GM12878 (cell line): ENCODE measurements at regions not wholly inside any gene's neighbourhood (a gene's known extent, or its start where the extent isn't known, plus 50 kb on each side); places are given as distances from the start of the nearest gene placed in this dataset.

Experiments used
- ATAC-seq: fragments of 200-7000 bp; cut with Tn5 transposase; 3 replicates; pipeline ENCODE4 v1.9.1; 2020; ENCODE audit warnings: mild to moderate bottlenecking, moderate library complexity
- BruUV-seq: library from RNA; stranded (reverse); fragments of 400-500 nt; replicated peaks from 2 replicates; lab custom pipeline; 2021; lab: Mats Ljungman, UMichigan
- CTCF ChIA-PET: fragments of 300-600 bp; sonication (Branson Sonifier 250); formaldehyde crosslinking; extraction: SDS; loops from one replicate; lab custom pipeline; 2021; ENCODE audit warnings: inconsistent platforms; lab: Yijun Ruan, JAX
- POLR2A ChIA-PET: fragments of 350-600 bp; formaldehyde crosslinking; extraction: SDS; loops from one replicate; lab custom pipeline; 2021; ENCODE audit warnings: inconsistent platforms; lab: Charles Lee
- RAD21 ChIA-PET: fragments of 300-600 bp; sonication (Branson Sonifier 250); formaldehyde crosslinking; loops from one replicate; lab custom pipeline; 2023; ENCODE audit warnings: antibody characterized with exemption; ENCODE audit not compliant: unreplicated experiment; lab: Charles Lee
- SMC1A ChIA-PET: fragments of 300-600 bp; sonication (Branson Sonifier 250); formaldehyde crosslinking; loops from one replicate; lab custom pipeline; 2023; ENCODE audit not compliant: unreplicated experiment, uncharacterized antibody; lab: Charles Lee
- DNase-seq: peaks from one replicate; pipeline ENCODE4 v3.0.0-alpha.2; 2011; ENCODE audit warnings: low read depth, low spot score
- FAIRE-seq: peaks from 3 replicates; lab custom pipeline; 2011; peaks lifted over from hg19 to GRCh38; lab: Jason Lieb, UNC
- H2AFZ ChIP-seq: 2 replicates; pipeline ENCODE4 v1.6.0; 2011; ENCODE audit warnings: low read depth, low read length, control low read depth; ENCODE audit not compliant: control insufficient read depth
- H3K27ac ChIP-seq: 2 replicates; pipeline ENCODE4 v1.5.1; 2011; ENCODE audit warnings: control low read depth; ENCODE audit not compliant: control insufficient read depth, insufficient read depth
- H3K27me3 ChIP-seq, 2 experiments: replicated peaks in 1 of 2; 2 replicates each; pipeline versions ENCODE4 v1.6.0 to v1.6.1; 2011; ENCODE audit warnings: low read length in 1 of 2; ENCODE audit not compliant: control insufficient read depth in 2 of 2, insufficient read depth in 2 of 2
- H3K36me3 ChIP-seq, 2 experiments: 2 replicates each; pipeline ENCODE4 v1.5.1; 2011; ENCODE audit warnings: low read length in 1 of 2; ENCODE audit not compliant: control insufficient read depth in 2 of 2, insufficient read depth in 2 of 2
- H3K4me1 ChIP-seq: 2 replicates; pipeline ENCODE4 v1.6.1; 2011; ENCODE audit warnings: mild to moderate bottlenecking, low read length, moderate library complexity, mixed read lengths; ENCODE audit not compliant: control insufficient read depth, insufficient read depth
- H3K4me2 ChIP-seq: 2 replicates; pipeline ENCODE4 v1.6.0; 2011; ENCODE audit warnings: control low read depth; ENCODE audit not compliant: control insufficient read depth, insufficient read depth
- H3K4me3 ChIP-seq: fragments of 200-600 bp; sonication (generic); 2 replicates; pipeline ENCODE4 v1.5.1; 2016
- H3K79me2 ChIP-seq: 2 replicates; pipeline ENCODE4 v1.6.0; 2011; ENCODE audit warnings: low read length; ENCODE audit not compliant: control insufficient read depth, insufficient read depth
- H3K9ac ChIP-seq: 2 replicates; pipeline ENCODE4 v1.8.0; 2011; ENCODE audit warnings: low read length, control low read depth, mixed read lengths; ENCODE audit not compliant: control insufficient read depth, insufficient read depth
- H3K9me3 ChIP-seq: replicated peaks from 3 replicates; pipeline ENCODE4 v1.5.1; 2011; ENCODE audit warnings: mild to moderate bottlenecking, low read length; ENCODE audit not compliant: control insufficient read depth, insufficient read depth
- H4K20me1 ChIP-seq: 2 replicates; pipeline ENCODE4 v1.6.0; 2011; ENCODE audit not compliant: control insufficient read depth, insufficient read depth
- BACH1 ChIP-seq: fragments of 450-650 bp; IDR thresholded peaks from 2 replicates; pipeline ENCODE4 v1.6.1; 2017; ENCODE audit warnings: mild to moderate bottlenecking, borderline replicate concordance
- BCL11A ChIP-seq: IDR thresholded peaks from 2 replicates; pipeline ENCODE4 v1.6.1; 2011; ENCODE audit warnings: low read depth, low read length
- CREB1 ChIP-seq: IDR thresholded peaks from 2 replicates; pipeline ENCODE4 v1.6.1; 2012; ENCODE audit warnings: low read depth, mild to moderate bottlenecking, inconsistent platforms
- ETV6 ChIP-seq, 2 experiments: fragments of 450-650 bp in 1 of 2; IDR thresholded peaks in 1 of 2; conservative IDR thresholded peaks in 1 of 2; 2 replicates each; pipeline ENCODE4 v1.6.1; 2014; ENCODE audit warnings: antibody characterized with exemption in 1 of 2, borderline replicate concordance in 1 of 2, low read depth in 1 of 2, mild to moderate bottlenecking in 1 of 2, moderate library complexity in 1 of 2
- IKZF2 ChIP-seq, 2 experiments: fragments of 450-650 bp; IDR thresholded peaks; 2 replicates each; pipeline ENCODE4 v1.6.1; 2017; ENCODE audit warnings: mild to moderate bottlenecking in 2 of 2, moderate library complexity in 2 of 2
- KLF5 ChIP-seq: fragments of 450-650 bp; IDR thresholded peaks from 2 replicates; pipeline ENCODE4 v1.6.1; 2014; ENCODE audit warnings: mild to moderate bottlenecking; ENCODE audit not compliant: partially characterized antibody
- LARP7 ChIP-seq: fragments of 450-650 bp; IDR thresholded peaks from 2 replicates; pipeline ENCODE4 v1.6.1; 2017; ENCODE audit warnings: mild to moderate bottlenecking
- POLR2AphosphoS2 ChIP-seq: IDR thresholded peaks from 2 replicates; pipeline ENCODE4 v1.6.1; 2011; ENCODE audit warnings: low read depth, mild to moderate bottlenecking, low read length, improper control_type of control experiment, moderate library complexity
- RCOR1 ChIP-seq: conservative IDR thresholded peaks from 2 replicates; pipeline ENCODE4 v1.6.1; 2012; ENCODE audit warnings: low read depth, low read length, improper control_type of control experiment
- REST ChIP-seq: IDR thresholded peaks from 2 replicates; pipeline ENCODE4 v1.6.1; 2012; ENCODE audit warnings: mild to moderate bottlenecking, low read depth, low read length
- SMARCA5 ChIP-seq: fragments of 450-650 bp; IDR thresholded peaks from 2 replicates; pipeline ENCODE4 v1.6.1; 2017; ENCODE audit warnings: mild to moderate bottlenecking
- SMC3 ChIP-seq: IDR thresholded peaks from 2 replicates; pipeline ENCODE4 v1.6.1; 2011; ENCODE audit warnings: low read length, improper control_type of control experiment, borderline replicate concordance
- TARDBP ChIP-seq: IDR thresholded peaks from 2 replicates; pipeline ENCODE4 v1.6.1; 2016; ENCODE audit warnings: borderline replicate concordance
- WGBS: methylation state at CpG from one replicate; pipeline ENCODE4 v1.1.6; 2016; ENCODE audit warnings: low lambda C conversion rate; ENCODE audit not compliant: insufficient replicate concordance, insufficient coverage; ENCODE audit errors: missing lambda C conversion rate; 5-methylcytosine and 5-hydroxymethylcytosine counted together
- in situ Hi-C: fragments of 300-500 bp; cut with MboI; formaldehyde crosslinking; loops from 9 replicates; pipeline ENCODE4 v1.14.3; 2018; ENCODE audit warnings: mixed read lengths
- intact Hi-C: fragments of 100-400 bp; cut with micrococcal nuclease; formaldehyde crosslinking; loops from one replicate; pipeline ENCODE4 v1.14.2; 2022; ENCODE audit not compliant: unreplicated experiment

GRCh38 chr14:45893127-45893526, 640.1 kb upstream of the MIS18BP1 start:
- H3K27me3 ChIP-seq = no peaks in the 10 kb centered on the region
- TF ChIP-seq BCL11A (no peak), BACH1 (no peak)
- TF ChIP-seq, all 136 proteins: peak for 0
- no peaks in the 10 kb centered on the region for H4K20me1 ChIP-seq
- ATAC-seq (no peak), DNase-seq (no peak), FAIRE-seq (no peak)
- BruUV-seq = no TSS peak
- no peak overlapping the region for H3K4me2 ChIP-seq
- no peaks in the 10 kb centered on the region; the same call in 1 of the 3 replicates for H3K9me3 ChIP-seq
- RAD21 ChIA-PET = interaction anchor here (1.1 to 2.8 kb wide), 4 partner anchors 13 to 132 kb away, joined by 3 to 18 read pairs (median 4); no protein-coding TSS in a partner anchor
- no peak overlapping the region for H2AFZ ChIP-seq
- no peaks in the 10 kb centered on the region for H3K4me1 ChIP-seq
- no peak overlapping the region for H3K27ac ChIP-seq
- H3K9ac ChIP-seq = no peak overlapping the region
- CTCF ChIA-PET = interaction anchor here (1.0 kb wide), 1 partner anchor 24 kb away, joined by 3 read pairs; no protein-coding TSS in a partner anchor
- H3K4me3 ChIP-seq = no peak overlapping the region
- SMC1A ChIA-PET = interaction anchor here (0.9 to 1.5 kb wide), 10 partner anchors 11 to 330 kb away, joined by 3 to 14 read pairs (median 3); no protein-coding TSS in a partner anchor
- intact Hi-C loops = no loop called here
- in situ Hi-C loops = no loop called here
- POLR2A ChIA-PET = interaction anchor here (1.7 kb wide), 1 partner anchor 25 kb away, joined by 10 read pairs; no protein-coding TSS in a partner anchor
- WGBS = 66% methylated on average over 3 of the region's 3 CpGs
- no peaks in the 10 kb centered on the region for H3K79me2 ChIP-seq
- H3K36me3 ChIP-seq = no peaks in the 10 kb centered on the region

- ATAC-seq = no peak
- POLR2A ChIA-PET = interaction anchor here (1.1 to 1.7 kb wide), 2 partner anchors 16 to 23 kb away, joined by 3 to 10 read pairs; no protein-coding TSS in a partner anchor
- TF ChIP-seq KLF5 (no peak), LARP7 (no peak), ETV6 (conservative IDR thresholded peaks at IDR 0.05 in 1 of 2, IDR thresholded peaks at IDR 0.05 in 1 of 2; ENCODE audit: borderline replicate concordance in 1 of 2, low read depth in 1 of 2) (no peak), TARDBP (no peak), CREB1 (no peak), POLR2AphosphoS2 (no peak), SMC3 (no peak), BCL11A (no peak), REST (no peak), RCOR1 (no peak), SMARCA5 (no peak), IKZF2 (IDR thresholded peaks at IDR 0.05) (no peak)
Measured at GRCh38 chr14:45891417-45892080, 638.5 kb upstream of the MIS18BP1 start.

More at GRCh38 chr14:45891417-45892080, 638.5 kb upstream of the MIS18BP1 start:
- Histone ChIP-seq H3K36me3 (no peaks in the 10 kb centered on the region), H3K9me3 (no peaks in the 10 kb centered on the region; the same call in 1 of the 3 replicates), H3K4me2 (no peak overlapping the region), H3K9ac (no peak overlapping the region), H4K20me1 (no peaks in the 10 kb centered on the region), H3K4me3 (no peak overlapping the region), H3K27me3 (no peaks in the 10 kb centered on the region), H3K79me2 (no peaks in the 10 kb centered on the region), H3K27ac (no peak overlapping the region), H3K4me1 (no peaks in the 10 kb centered on the region), H2AFZ (no peak overlapping the region)
- BruUV-seq = no TSS peak
- CTCF ChIA-PET = no interaction called here
- DNase-seq (no peak), FAIRE-seq (no peak)
- SMC1A ChIA-PET = interaction anchor here (1.1 to 1.5 kb wide), 7 partner anchors 9 to 82 kb away, joined by 3 to 7 read pairs (median 4); no protein-coding TSS in a partner anchor
- WGBS = 69% methylated on average over 18 of the region's 18 CpGs
- intact Hi-C loops (no loop called here), in situ Hi-C loops (no loop called here)
- RAD21 ChIA-PET = interaction anchor here (0.8 to 2.8 kb wide), 7 partner anchors 9 to 133 kb away, joined by 3 to 18 read pairs (median 5); no protein-coding TSS in a partner anchor
